Erythroblast (primary cell): ENCODE measurements at regions not wholly inside any gene's neighbourhood (a gene's known extent, or its start where the extent isn't known, plus 50 kb on each side); places are given as distances from the start of the nearest gene placed in this dataset.

Source experiments
- GATA1 ChIP-seq: IDR thresholded peaks from 2 replicates; pipeline ENCODE4 v1.6.1; 2011; ENCODE audit warnings: low read depth, mild to moderate bottlenecking, control low read depth, low read length, moderate library complexity
- POLR2A ChIP-seq: IDR thresholded peaks from 2 replicates; pipeline ENCODE4 v1.6.1; 2011; ENCODE audit warnings: mild to moderate bottlenecking, low read length

GRCh38 chr16:49026566-49027181 lies 255.0 kb downstream of the CBLN1 start:
- TF ChIP-seq POLR2A (no peak), GATA1 (no peak)
